Activated naive CD8-positive, alpha-beta T cell treated with anti-CD3 and anti-CD28 coated beads, Interleukin-2, amount 50 U/mL, for 24 hours (primary cell): ENCODE measurements at regions not wholly inside any gene's neighbourhood (a gene's known extent, or its start where the extent isn't known, plus 50 kb on each side); places are given as distances from the start of the nearest gene placed in this dataset.

Experiments used
- ATAC-seq: fragments of 150-1000 bp; cut with Tn5 transposase; one replicate; pipeline ENCODE4 v1.10.0; 2021
- DNase-seq: peaks from one replicate; pipeline ENCODE4 v3.0.0; 2021
- H3K27ac Mint-ChIP-seq: one replicate; pipeline ENCODE4 v1.8.0; 2021; ENCODE audit warnings: mild to moderate bottlenecking, mixed read lengths
- H3K27me3 Mint-ChIP-seq: one replicate; pipeline ENCODE4 v1.8.0; 2021; ENCODE audit warnings: mixed read lengths
- H3K36me3 Mint-ChIP-seq: one replicate; pipeline ENCODE4 v1.8.0; 2021; ENCODE audit warnings: low read depth, mixed read lengths
- H3K4me1 Mint-ChIP-seq: one replicate; pipeline ENCODE4 v1.8.0; 2021; ENCODE audit warnings: mixed read lengths
- H3K4me3 Mint-ChIP-seq: one replicate; pipeline ENCODE4 v1.8.0; 2021; ENCODE audit warnings: mild to moderate bottlenecking, moderate library complexity, mixed read lengths
- H3K9me3 Mint-ChIP-seq: one replicate; pipeline ENCODE4 v1.8.0; 2021; ENCODE audit warnings: mixed read lengths

DNA sequence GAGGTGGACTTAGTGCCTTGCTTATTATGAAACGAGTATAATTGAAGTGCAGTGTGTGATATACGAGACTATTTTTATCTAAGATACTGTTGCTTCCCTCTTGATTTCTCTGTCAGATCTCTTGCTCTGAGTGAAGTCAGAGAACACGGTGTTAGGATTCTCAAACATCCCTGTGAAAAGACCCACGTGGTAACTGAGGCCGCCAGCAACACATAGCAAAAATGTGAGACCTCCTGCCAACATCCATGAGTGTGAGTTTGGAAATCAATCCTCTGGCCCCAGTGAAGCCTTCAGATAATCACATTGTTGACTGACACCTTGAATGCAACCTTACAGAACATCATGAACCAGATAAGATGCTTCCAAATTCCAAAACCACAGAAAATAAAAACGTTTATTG lies 954.4 kb downstream of the FAT4 start:
- no peak overlapping the region for H3K27ac Mint-ChIP-seq
- no peaks in the 10 kb centered on the region for H3K4me1 Mint-ChIP-seq
- ATAC-seq (no peak), DNase-seq (no peak)
- H3K4me3 Mint-ChIP-seq, result no peak overlapping the region
- H3K36me3 Mint-ChIP-seq, result no peaks in the 10 kb centered on the region
- peaks cover 11% of the 10 kb centered on the region for H3K9me3 Mint-ChIP-seq
- no peaks in the 10 kb centered on the region for H3K27me3 Mint-ChIP-seq

- ATAC-seq (no peak), DNase-seq (no peak)
- H3K27me3 Mint-ChIP-seq, result no peaks in the 10 kb centered on the region
- H3K4me3 Mint-ChIP-seq, result no peak overlapping the region
- H3K36me3 Mint-ChIP-seq, result no peaks in the 10 kb centered on the region
- no peak overlapping the region for H3K27ac Mint-ChIP-seq
- H3K4me1 Mint-ChIP-seq, result no peaks in the 10 kb centered on the region
- H3K9me3 Mint-ChIP-seq, result peaks cover 11% of the 10 kb centered on the region
Measured at GRCh38 chr4:126271292-126271691, 956.5 kb downstream of the FAT4 start.

DNA sequence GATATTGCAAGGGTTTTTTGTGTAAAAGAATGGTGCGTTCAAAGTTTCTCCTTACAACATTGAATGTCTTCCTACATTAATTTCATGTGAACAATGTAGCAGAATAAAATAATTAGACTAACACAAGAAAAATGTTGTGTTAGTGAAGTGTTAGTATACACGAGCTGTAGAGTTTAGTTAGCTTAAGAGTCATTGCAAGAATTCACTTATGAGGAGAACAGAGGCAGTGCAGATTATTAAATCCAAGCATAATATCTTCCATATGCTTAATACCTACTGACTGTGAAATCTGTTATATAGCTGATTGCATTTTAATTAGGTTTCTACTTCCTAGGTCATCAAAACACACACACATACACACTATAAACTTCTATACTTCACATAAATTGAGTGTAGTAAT lies 959.0 kb downstream of the FAT4 start:
- Mint-ChIP-seq H3K4me1 (no peaks in the 10 kb centered on the region), H3K9me3 (peaks cover 14% of the 10 kb centered on the region), H3K36me3 (no peaks in the 10 kb centered on the region), H3K4me3 (no peak overlapping the region), H3K27me3 (no peaks in the 10 kb centered on the region), H3K27ac (no peak overlapping the region)
- ATAC-seq (no peak), DNase-seq (no peak)

DNA sequence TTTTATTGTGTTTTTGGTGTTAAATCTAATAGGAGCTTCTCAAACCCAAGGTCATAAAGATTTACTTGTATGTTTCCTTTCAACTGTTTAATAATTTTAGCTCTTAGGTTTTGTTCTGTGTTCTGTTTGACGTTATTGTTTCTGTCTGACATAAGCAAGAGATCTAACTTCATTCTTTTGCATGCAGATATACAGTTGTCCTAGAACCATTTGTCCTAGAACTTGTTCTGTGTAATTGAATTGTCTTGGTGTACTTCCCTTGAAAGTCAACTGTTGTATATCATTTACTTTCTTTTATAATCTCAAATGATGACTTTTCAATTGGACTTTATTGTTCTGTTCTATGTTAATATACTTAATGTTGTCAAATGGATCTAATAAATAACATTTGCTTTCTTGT lies 977.1 kb downstream of the FAT4 start:
- H3K4me1 Mint-ChIP-seq, result no peaks in the 10 kb centered on the region
- H3K27me3 Mint-ChIP-seq, result no peaks in the 10 kb centered on the region
- DNase-seq (no peak), ATAC-seq (no peak)
- no peak overlapping the region for H3K27ac Mint-ChIP-seq
- no peaks in the 10 kb centered on the region for H3K9me3 Mint-ChIP-seq
- H3K4me3 Mint-ChIP-seq, result no peak overlapping the region
- no peaks in the 10 kb centered on the region for H3K36me3 Mint-ChIP-seq

DNA sequence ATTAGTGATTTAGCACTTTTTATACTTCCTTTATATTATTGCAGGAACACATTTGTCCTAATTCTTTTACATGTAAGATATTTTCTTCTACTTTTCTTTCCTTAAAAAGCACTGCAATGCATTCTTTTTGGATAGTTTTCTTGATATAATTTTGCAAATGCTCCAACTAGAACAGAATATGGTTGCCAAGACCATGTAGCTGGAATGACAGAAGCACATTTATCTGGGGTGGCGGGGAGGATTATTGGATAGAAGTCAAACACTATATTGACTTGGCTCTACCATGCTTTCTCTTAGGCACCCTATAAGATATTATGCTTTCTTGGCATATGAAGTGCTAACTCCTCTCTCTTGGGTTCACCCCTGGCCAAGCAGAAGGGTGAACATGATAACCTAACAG lies 983.5 kb downstream of the FAT4 start:
- Mint-ChIP-seq H3K27me3 (no peaks in the 10 kb centered on the region), H3K9me3 (peaks cover 20% of the 10 kb centered on the region), H3K4me3 (no peak overlapping the region), H3K4me1 (no peaks in the 10 kb centered on the region), H3K36me3 (no peaks in the 10 kb centered on the region), H3K27ac (no peak overlapping the region)
- no peak for DNase-seq
- ATAC-seq, result no peak

GRCh38 chr4:126306152-126306869 lies 991.6 kb downstream of the FAT4 start:
- DNase-seq (no peak), ATAC-seq (no peak)
- Mint-ChIP-seq H3K4me3 (no peak overlapping the region), H3K27me3 (no peaks in the 10 kb centered on the region), H3K9me3 (peaks cover 26% of the 10 kb centered on the region), H3K4me1 (no peaks in the 10 kb centered on the region), H3K36me3 (no peaks in the 10 kb centered on the region), H3K27ac (no peak overlapping the region)

DNA sequence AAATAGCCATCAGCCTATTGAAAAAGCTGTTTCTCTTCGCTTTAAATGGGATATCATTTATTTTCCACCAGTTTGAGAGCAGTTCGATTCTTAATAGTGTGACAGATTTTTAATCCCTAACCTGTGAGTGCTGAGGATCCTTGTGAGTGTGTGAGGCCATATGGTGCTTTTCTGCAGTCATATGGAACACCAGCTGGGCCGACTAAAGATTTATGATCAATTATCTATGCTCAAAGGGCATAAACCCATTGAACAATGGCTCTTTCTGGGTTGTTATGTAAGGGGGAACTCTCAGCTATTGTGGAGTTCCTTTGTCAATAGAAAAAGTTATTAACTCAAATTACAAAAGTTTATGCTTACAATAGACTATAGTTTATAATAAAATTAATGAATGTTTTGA lies 1003.6 kb downstream of the FAT4 start:
- H3K36me3 Mint-ChIP-seq, result no peaks in the 10 kb centered on the region
- no peak overlapping the region for H3K27ac Mint-ChIP-seq
- DNase-seq (no peak), ATAC-seq (no peak)
- no peak overlapping the region for H3K4me3 Mint-ChIP-seq
- H3K27me3 Mint-ChIP-seq, result no peaks in the 10 kb centered on the region
- no peaks in the 10 kb centered on the region for H3K9me3 Mint-ChIP-seq
- H3K4me1 Mint-ChIP-seq, result no peaks in the 10 kb centered on the region

DNA sequence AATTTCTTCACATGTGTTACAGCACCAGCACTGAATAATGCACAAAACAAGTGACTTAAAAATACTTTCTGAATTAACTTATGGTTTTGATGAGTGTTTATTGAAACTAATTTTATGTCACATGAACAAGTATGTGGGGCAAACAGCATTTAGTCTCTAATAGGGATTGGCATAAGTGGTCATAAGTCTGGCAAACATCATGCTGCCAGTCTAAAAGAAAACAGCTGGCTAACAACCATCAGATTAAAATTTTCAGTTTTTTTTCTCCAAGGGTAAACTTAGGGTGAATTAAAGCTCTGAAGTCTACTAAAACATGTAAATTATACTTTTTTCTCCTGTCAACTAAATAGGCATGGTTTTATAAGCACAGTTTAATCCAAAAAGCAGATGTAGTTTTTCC lies 1014.2 kb downstream of the FAT4 start:
- Mint-ChIP-seq H3K4me1 (no peaks in the 10 kb centered on the region), H3K9me3 (peaks cover 15% of the 10 kb centered on the region), H3K4me3 (no peak overlapping the region), H3K27me3 (no peaks in the 10 kb centered on the region), H3K27ac (no peak overlapping the region), H3K36me3 (no peaks in the 10 kb centered on the region)
- ATAC-seq (no peak), DNase-seq (no peak)

GRCh38 chr4:126338548-126338947 lies 1023.8 kb downstream of the FAT4 start:
- H3K27me3 Mint-ChIP-seq, result no peaks in the 10 kb centered on the region
- H3K27ac Mint-ChIP-seq, result no peak overlapping the region
- peaks cover 9% of the 10 kb centered on the region for H3K9me3 Mint-ChIP-seq
- DNase-seq, result no peak
- H3K4me1 Mint-ChIP-seq, result no peaks in the 10 kb centered on the region
- no peaks in the 10 kb centered on the region for H3K36me3 Mint-ChIP-seq
- H3K4me3 Mint-ChIP-seq, result no peak overlapping the region
- ATAC-seq, result no peak

DNA sequence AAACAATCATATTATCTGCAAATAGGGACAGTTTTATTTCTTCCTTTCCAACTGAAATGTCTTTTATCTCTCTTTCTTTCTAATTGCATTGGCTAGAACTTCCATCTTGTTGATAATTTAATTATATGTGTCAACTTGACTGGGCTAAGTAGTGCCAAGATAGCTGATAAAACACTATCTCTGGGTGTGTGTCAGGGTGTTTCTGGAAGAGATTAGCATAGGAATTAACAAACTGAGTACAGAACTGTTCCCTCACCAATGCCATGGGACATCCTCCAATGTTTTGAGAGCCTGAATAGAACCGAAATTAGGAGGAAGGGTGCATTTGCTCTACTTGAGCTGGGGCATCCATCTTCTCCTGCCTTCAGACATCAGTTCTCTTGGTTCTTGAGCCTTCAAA lies 1027.2 kb downstream of the FAT4 start:
- no peak for DNase-seq
- no peak overlapping the region for H3K4me3 Mint-ChIP-seq
- no peak for ATAC-seq
- H3K36me3 Mint-ChIP-seq, result no peaks in the 10 kb centered on the region
- H3K27ac Mint-ChIP-seq, result no peak overlapping the region
- H3K9me3 Mint-ChIP-seq, result peaks cover 4% of the 10 kb centered on the region
- no peaks in the 10 kb centered on the region for H3K27me3 Mint-ChIP-seq
- no peaks in the 10 kb centered on the region for H3K4me1 Mint-ChIP-seq

DNA sequence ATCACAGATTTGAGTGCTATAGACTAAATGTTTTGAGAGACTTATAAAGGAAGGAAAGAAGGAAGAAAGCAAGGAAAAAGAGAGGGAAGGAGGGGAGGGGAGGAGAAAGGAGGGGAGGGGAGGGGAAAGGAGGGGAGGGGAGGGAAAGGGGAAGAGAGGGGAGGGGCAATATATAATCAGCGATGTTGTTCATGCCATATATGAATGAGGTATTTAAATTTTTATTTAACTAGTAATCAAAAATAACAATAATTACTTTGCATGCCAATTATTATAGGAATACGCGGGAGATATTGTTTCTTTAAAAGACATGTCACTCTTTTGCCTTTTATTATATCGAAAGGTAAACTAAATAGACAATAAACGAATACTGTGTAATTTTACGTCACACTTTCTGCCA lies 1029.7 kb downstream of the FAT4 start:
- Mint-ChIP-seq H3K36me3 (no peaks in the 10 kb centered on the region), H3K4me1 (no peaks in the 10 kb centered on the region), H3K27me3 (no peaks in the 10 kb centered on the region), H3K9me3 (peaks cover 4% of the 10 kb centered on the region), H3K27ac (no peak overlapping the region), H3K4me3 (no peak overlapping the region)
- DNase-seq, result no peak
- ATAC-seq, result no peak

DNA sequence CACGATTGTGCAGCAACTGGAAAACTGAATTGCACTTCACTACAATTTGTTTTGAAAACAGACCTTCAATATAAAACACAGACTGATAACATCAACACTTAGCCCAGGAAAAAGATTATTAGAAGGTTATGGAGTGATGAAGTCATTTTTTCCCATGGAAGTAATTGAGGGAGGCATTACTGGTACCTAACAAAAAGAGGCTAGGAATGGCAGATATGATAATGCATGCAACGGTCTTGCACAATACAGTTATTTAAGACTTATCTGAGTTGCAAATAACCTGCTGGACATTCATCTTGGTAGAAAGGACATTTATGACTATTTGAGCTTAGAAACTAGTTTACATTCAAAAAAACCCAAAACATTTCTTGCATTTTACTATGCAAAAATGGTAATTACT lies 1031.9 kb downstream of the FAT4 start:
- no peaks in the 10 kb centered on the region for H3K27me3 Mint-ChIP-seq
- ATAC-seq (no peak), DNase-seq (no peak)
- H3K27ac Mint-ChIP-seq, result no peak overlapping the region
- no peaks in the 10 kb centered on the region for H3K36me3 Mint-ChIP-seq
- H3K4me3 Mint-ChIP-seq, result no peak overlapping the region
- H3K4me1 Mint-ChIP-seq, result no peaks in the 10 kb centered on the region
- H3K9me3 Mint-ChIP-seq, result peaks cover 4% of the 10 kb centered on the region

GRCh38 chr4:126354784-126355183 lies 1040.0 kb downstream of the FAT4 start:
- H3K4me1 Mint-ChIP-seq, result no peaks in the 10 kb centered on the region
- DNase-seq, result no peak
- no peak for ATAC-seq
- no peaks in the 10 kb centered on the region for H3K27me3 Mint-ChIP-seq
- H3K27ac Mint-ChIP-seq, result no peak overlapping the region
- peaks cover under 1% of the 10 kb centered on the region for H3K9me3 Mint-ChIP-seq
- no peaks in the 10 kb centered on the region for H3K36me3 Mint-ChIP-seq
- no peak overlapping the region for H3K4me3 Mint-ChIP-seq

- no peak for DNase-seq
- no peak for ATAC-seq
- Mint-ChIP-seq H3K36me3 (no peaks in the 10 kb centered on the region), H3K9me3 (peaks cover 7% of the 10 kb centered on the region), H3K27me3 (no peaks in the 10 kb centered on the region), H3K4me3 (no peak overlapping the region), H3K4me1 (no peaks in the 10 kb centered on the region), H3K27ac (no peak overlapping the region)
Measured at GRCh38 chr4:126358041-126358440, 1043.3 kb downstream of the FAT4 start.

GRCh38 chr4:126361287-126361686 lies 1046.5 kb downstream of the FAT4 start:
- H3K27ac Mint-ChIP-seq, result no peak overlapping the region
- H3K4me3 Mint-ChIP-seq, result no peak overlapping the region
- no peaks in the 10 kb centered on the region for H3K27me3 Mint-ChIP-seq
- H3K4me1 Mint-ChIP-seq, result no peaks in the 10 kb centered on the region
- H3K36me3 Mint-ChIP-seq, result no peaks in the 10 kb centered on the region
- H3K9me3 Mint-ChIP-seq, result peaks cover 17% of the 10 kb centered on the region
- no peak for DNase-seq
- no peak for ATAC-seq

- Mint-ChIP-seq H3K27me3 (no peaks in the 10 kb centered on the region), H3K4me3 (no peak overlapping the region), H3K36me3 (no peaks in the 10 kb centered on the region), H3K27ac (no peak overlapping the region), H3K4me1 (no peaks in the 10 kb centered on the region), H3K9me3 (peaks cover 17% of the 10 kb centered on the region)
- DNase-seq, result no peak
- no peak for ATAC-seq
Measured at GRCh38 chr4:126364311-126364911, 1049.7 kb downstream of the FAT4 start.
